ENCODE measurements at regions not wholly inside any gene's neighbourhood (a gene's known extent, or its start where the extent isn't known, plus 50 kb on each side); places are given as distances from the start of the nearest gene placed in this dataset.
"Not testable (repeated sequence)": the region's sequence is repeated elsewhere in the genome, so short reads cannot be mapped to it uniquely, and the experiment has no call there.

GRCh38 chrX:113988315-113988935 is 595.5 kb upstream of the HTR2C start:
- not testable (repeated sequence) for TF ChIP-seq KDM4B (IDR thresholded peaks at IDR 0.05; ENCODE audit: borderline replicate concordance in 2 of 2, low read depth in 1 of 2); BHLHE40 (IDR thresholded peaks at IDR 0.05; ENCODE audit: low read length); HES1 (IDR thresholded peaks at IDR 0.05; ENCODE audit: low read depth); RBM22 (IDR thresholded peaks at IDR 0.05; ENCODE audit: low read depth, low read length, poor library complexity, severe bottlenecking); CTCF (IDR thresholded peaks at IDR 0.05 in 2 of 3, conservative IDR thresholded peaks at IDR 0.05 in 1 of 3; ENCODE audit: insufficient read depth in 2 of 3, low read depth in 1 of 3, low read length in 3 of 3)
- TF ChIP-seq, protein P1, sequence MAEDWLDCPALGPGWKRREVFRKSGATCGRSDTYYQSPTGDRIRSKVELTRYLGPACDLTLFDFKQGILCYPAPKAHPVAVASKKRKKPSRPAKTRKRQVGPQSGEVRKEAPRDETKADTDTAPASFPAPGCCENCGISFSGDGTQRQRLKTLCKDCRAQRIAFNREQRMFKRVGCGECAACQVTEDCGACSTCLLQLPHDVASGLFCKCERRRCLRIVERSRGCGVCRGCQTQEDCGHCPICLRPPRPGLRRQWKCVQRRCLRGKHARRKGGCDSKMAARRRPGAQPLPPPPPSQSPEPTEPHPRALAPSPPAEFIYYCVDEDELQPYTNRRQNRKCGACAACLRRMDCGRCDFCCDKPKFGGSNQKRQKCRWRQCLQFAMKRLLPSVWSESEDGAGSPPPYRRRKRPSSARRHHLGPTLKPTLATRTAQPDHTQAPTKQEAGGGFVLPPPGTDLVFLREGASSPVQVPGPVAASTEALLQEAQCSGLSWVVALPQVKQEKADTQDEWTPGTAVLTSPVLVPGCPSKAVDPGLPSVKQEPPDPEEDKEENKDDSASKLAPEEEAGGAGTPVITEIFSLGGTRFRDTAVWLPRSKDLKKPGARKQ (CRISPR knock-in tag; IDR thresholded peaks at IDR 0.05): not testable (repeated sequence)
- TF ChIP-seq, protein P2, sequence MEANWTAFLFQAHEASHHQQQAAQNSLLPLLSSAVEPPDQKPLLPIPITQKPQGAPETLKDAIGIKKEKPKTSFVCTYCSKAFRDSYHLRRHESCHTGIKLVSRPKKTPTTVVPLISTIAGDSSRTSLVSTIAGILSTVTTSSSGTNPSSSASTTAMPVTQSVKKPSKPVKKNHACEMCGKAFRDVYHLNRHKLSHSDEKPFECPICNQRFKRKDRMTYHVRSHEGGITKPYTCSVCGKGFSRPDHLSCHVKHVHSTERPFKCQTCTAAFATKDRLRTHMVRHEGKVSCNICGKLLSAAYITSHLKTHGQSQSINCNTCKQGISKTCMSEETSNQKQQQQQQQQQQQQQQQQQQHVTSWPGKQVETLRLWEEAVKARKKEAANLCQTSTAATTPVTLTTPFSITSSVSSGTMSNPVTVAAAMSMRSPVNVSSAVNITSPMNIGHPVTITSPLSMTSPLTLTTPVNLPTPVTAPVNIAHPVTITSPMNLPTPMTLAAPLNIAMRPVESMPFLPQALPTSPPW (CRISPR knock-in tag; IDR thresholded peaks at IDR 0.05): not testable (repeated sequence)

Data from K562 (cell line).